ENCODE measurements at regions not wholly inside any gene's neighbourhood (a gene's known extent, or its start where the extent isn't known, plus 50 kb on each side); places are given as distances from the start of the nearest gene placed in this dataset.

DNA sequence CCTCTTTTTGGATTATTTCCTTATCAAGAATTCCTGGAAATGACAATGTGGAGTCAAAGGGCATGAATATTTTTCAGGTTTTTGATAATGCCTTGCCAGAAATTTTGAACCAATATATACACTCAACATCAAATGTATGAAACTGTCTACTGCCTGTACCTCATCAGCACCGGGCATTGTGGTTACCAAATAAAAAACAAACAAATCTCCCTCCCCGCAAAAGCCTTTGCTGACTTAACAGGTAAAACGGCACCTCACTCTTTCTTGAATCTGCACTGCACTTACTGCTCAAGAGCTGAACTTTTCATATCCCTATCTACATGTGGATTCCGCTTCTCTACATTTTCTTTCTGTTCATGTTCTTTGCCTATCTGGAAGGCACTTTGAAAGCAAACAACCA lies 134.5 kb upstream of the PRICKLE2 start:
- TF ChIP-seq, protein P1, sequence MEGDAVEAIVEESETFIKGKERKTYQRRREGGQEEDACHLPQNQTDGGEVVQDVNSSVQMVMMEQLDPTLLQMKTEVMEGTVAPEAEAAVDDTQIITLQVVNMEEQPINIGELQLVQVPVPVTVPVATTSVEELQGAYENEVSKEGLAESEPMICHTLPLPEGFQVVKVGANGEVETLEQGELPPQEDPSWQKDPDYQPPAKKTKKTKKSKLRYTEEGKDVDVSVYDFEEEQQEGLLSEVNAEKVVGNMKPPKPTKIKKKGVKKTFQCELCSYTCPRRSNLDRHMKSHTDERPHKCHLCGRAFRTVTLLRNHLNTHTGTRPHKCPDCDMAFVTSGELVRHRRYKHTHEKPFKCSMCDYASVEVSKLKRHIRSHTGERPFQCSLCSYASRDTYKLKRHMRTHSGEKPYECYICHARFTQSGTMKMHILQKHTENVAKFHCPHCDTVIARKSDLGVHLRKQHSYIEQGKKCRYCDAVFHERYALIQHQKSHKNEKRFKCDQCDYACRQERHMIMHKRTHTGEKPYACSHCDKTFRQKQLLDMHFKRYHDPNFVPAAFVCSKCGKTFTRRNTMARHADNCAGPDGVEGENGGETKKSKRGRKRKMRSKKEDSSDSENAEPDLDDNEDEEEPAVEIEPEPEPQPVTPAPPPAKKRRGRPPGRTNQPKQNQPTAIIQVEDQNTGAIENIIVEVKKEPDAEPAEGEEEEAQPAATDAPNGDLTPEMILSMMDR (conservative IDR thresholded peaks at IDR 0.05; ENCODE audit: low read depth, low read length): no peak
- no peak for TF ChIP-seq EZH2 (IDR thresholded peaks at IDR 0.05; ENCODE audit: borderline replicate concordance, low read depth, low read length, poor library complexity, severe bottlenecking)

Measured in A673 (cell line).